GM18502 (cell line): ENCODE measurements at regions not wholly inside any gene's neighbourhood (a gene's known extent, or its start where the extent isn't known, plus 50 kb on each side); places are given as distances from the start of the nearest gene placed in this dataset.

ENCODE experiments used
- ATAC-seq: cut with Tn5 transposase; IDR thresholded peaks from one replicate; pipeline ENCODE4 v1.9.1; 2021; ENCODE audit warnings: mild to moderate bottlenecking; ENCODE audit not compliant: unreplicated experiment, poor library complexity

- no peak for ATAC-seq
Observed at GRCh38 chr3:105223815-105224214, 142.9 kb upstream of the ALCAM start.

GRCh38 chr3:105228696-105229095, 138.0 kb upstream of the ALCAM start:
- ATAC-seq = no peak

GRCh38 chr3:105232553-105232952, 134.2 kb upstream of the ALCAM start:
- ATAC-seq = no peak

- ATAC-seq = no peak
Observed at GRCh38 chr3:105233010-105233409, 133.7 kb upstream of the ALCAM start.

GRCh38 chr3:105235221-105235620, 131.5 kb upstream of the ALCAM start:
- no peak for ATAC-seq

GRCh38 chr3:105235785-105236184, 130.9 kb upstream of the ALCAM start:
- no peak for ATAC-seq

- ATAC-seq = no peak
Observed at GRCh38 chr3:105238367-105238766, 128.3 kb upstream of the ALCAM start.

- ATAC-seq = no peak
Observed at GRCh38 chr3:105243076-105243475, 123.6 kb upstream of the ALCAM start.

GRCh38 chr3:105246536-105246935, 120.2 kb upstream of the ALCAM start:
- ATAC-seq = no peak

GRCh38 chr3:105253225-105253624, 113.5 kb upstream of the ALCAM start:
- no peak for ATAC-seq

- no peak for ATAC-seq
Observed at GRCh38 chr3:105254154-105254553, 112.6 kb upstream of the ALCAM start.

- ATAC-seq = no peak
Observed at GRCh38 chr3:105255350-105255749, 111.4 kb upstream of the ALCAM start.

GRCh38 chr3:105259496-105259895, 107.2 kb upstream of the ALCAM start:
- no peak for ATAC-seq

- no peak for ATAC-seq
Observed at GRCh38 chr3:105260385-105260784, 106.3 kb upstream of the ALCAM start.

GRCh38 chr3:105274536-105274935, 92.2 kb upstream of the ALCAM start:
- ATAC-seq = no peak

GRCh38 chr3:105274958-105275357, 91.8 kb upstream of the ALCAM start:
- ATAC-seq = no peak

GRCh38 chr3:105277656-105278055, 89.1 kb upstream of the ALCAM start:
- ATAC-seq = no peak

GRCh38 chr3:105278688-105279087, 88.0 kb upstream of the ALCAM start:
- no peak for ATAC-seq

GRCh38 chr3:105281989-105282388, 84.7 kb upstream of the ALCAM start:
- ATAC-seq = no peak

GRCh38 chr3:105284876-105285275, 81.8 kb upstream of the ALCAM start:
- ATAC-seq = no peak

- ATAC-seq = no peak
Observed at GRCh38 chr3:105285653-105286241, 81.0 kb upstream of the ALCAM start.

- no peak for ATAC-seq
Observed at GRCh38 chr3:105293441-105293840, 73.3 kb upstream of the ALCAM start.
